ENCODE measurements at regions not wholly inside any gene's neighbourhood (a gene's known extent, or its start where the extent isn't known, plus 50 kb on each side); places are given as distances from the start of the nearest gene placed in this dataset.

GRCh38 chr2:74037379-74037860 is 52.7 kb downstream of the TET3 start:
- no peak for TF ChIP-seq CTCF (IDR thresholded peaks at IDR 0.05; ENCODE audit: insufficient read depth, low read length, poor library complexity, severe bottlenecking)
- TF ChIP-seq EZH2phosphoT487 (conservative IDR thresholded peaks at IDR 0.05; ENCODE audit: low read length) = no peak
